GM11168 (cell line): ENCODE measurements at regions not wholly inside any gene's neighbourhood (a gene's known extent, or its start where the extent isn't known, plus 50 kb on each side); places are given as distances from the start of the nearest gene placed in this dataset.
"Not testable (repeated sequence)": the region's sequence is repeated elsewhere in the genome, so short reads cannot be mapped to it uniquely, and the experiment has no call there.

ENCODE experiments used
- in situ Hi-C: fragments of 300-500 bp; cut with MboI; formaldehyde crosslinking; loops from one replicate; pipeline ENCODE4 v1.12.0; 2022; ENCODE audit warnings: low sequenced_read_pairs; ENCODE audit not compliant: unreplicated experiment

GRCh38 chr11:81840380-81840779 is 893.3 kb downstream of the FAM181B start:
- in situ Hi-C loops = no loop called here

- in situ Hi-C loops = no loop called here
These were observed 893.7 kb downstream of the FAM181B start for GRCh38 chr11:81839976-81840375.

GRCh38 chr11:81839016-81839415 is 894.6 kb downstream of the FAM181B start:
- in situ Hi-C loops = no loop called here

GRCh38 chr11:81829976-81830375 is 903.7 kb downstream of the FAM181B start:
- in situ Hi-C loops = no loop called here

- in situ Hi-C loops = no loop called here
These were observed 908.3 kb downstream of the FAM181B start for GRCh38 chr11:81825346-81825745.

GRCh38 chr11:81819462-81819861 is 914.2 kb downstream of the FAM181B start:
- in situ Hi-C loops = no loop called here

GRCh38 chr11:81804858-81805257 is 928.8 kb downstream of the FAM181B start:
- in situ Hi-C loops = no loop called here

- in situ Hi-C loops = no loop called here
These were observed 931.1 kb downstream of the FAM181B start for GRCh38 chr11:81802591-81802990.

- in situ Hi-C loops = no loop called here
These were observed 941.2 kb downstream of the FAM181B start for GRCh38 chr11:81792416-81792815.

GRCh38 chr11:81787584-81788049 is 946.0 kb downstream of the FAM181B start:
- in situ Hi-C loops = no loop called here

- in situ Hi-C loops = no loop called here
These were observed 961.5 kb downstream of the FAM181B start for GRCh38 chr11:81772166-81772565.

GRCh38 chr11:81769906-81770305 is 963.8 kb downstream of the FAM181B start:
- in situ Hi-C loops = not testable (repeated sequence)

- in situ Hi-C loops = no loop called here
These were observed 976.6 kb downstream of the FAM181B start for GRCh38 chr11:81756864-81757595.

GRCh38 chr11:81749245-81749644 is 984.4 kb downstream of the FAM181B start:
- in situ Hi-C loops = no loop called here

GRCh38 chr11:81744336-81745116 is 989.1 kb downstream of the FAM181B start:
- in situ Hi-C loops = no loop called here

GRCh38 chr11:81725701-81726100 is 1008.0 kb downstream of the FAM181B start:
- in situ Hi-C loops = no loop called here

GRCh38 chr11:81717695-81718094 is 1016.0 kb downstream of the FAM181B start:
- in situ Hi-C loops = no loop called here

GRCh38 chr11:81707881-81708280 is 1025.8 kb downstream of the FAM181B start:
- in situ Hi-C loops = no loop called here

- in situ Hi-C loops = no loop called here
These were observed 1028.4 kb downstream of the FAM181B start for GRCh38 chr11:81705283-81705682.

- in situ Hi-C loops = no loop called here
These were observed 1033.6 kb downstream of the FAM181B start for GRCh38 chr11:81700076-81700475.

GRCh38 chr11:81687057-81687456 is 1046.6 kb downstream of the FAM181B start:
- in situ Hi-C loops = no loop called here
